DOHH2 (cell line): ENCODE measurements at regions not wholly inside any gene's neighbourhood (a gene's known extent, or its start where the extent isn't known, plus 50 kb on each side); places are given as distances from the start of the nearest gene placed in this dataset.

Source experiments
- EZH2phosphoT487 ChIP-seq: fragments of 200-600 bp; sonication (generic); IDR thresholded peaks from 2 replicates; pipeline ENCODE4 v1.6.1; 2017; ENCODE audit warnings: borderline replicate concordance, mild to moderate bottlenecking, antibody characterized with exemption, low read length, moderate library complexity, mixed read lengths
- TF ChIP-seq, protein P1 (sequence below): fragments of 200-600 bp; sonication (generic); IDR thresholded peaks from one replicate; pipeline ENCODE4 v1.5.1; 2014; ENCODE audit warnings: antibody characterized with exemption, mild to moderate bottlenecking, low read depth, low read length; ENCODE audit not compliant: poor library complexity, severe bottlenecking

DNA sequence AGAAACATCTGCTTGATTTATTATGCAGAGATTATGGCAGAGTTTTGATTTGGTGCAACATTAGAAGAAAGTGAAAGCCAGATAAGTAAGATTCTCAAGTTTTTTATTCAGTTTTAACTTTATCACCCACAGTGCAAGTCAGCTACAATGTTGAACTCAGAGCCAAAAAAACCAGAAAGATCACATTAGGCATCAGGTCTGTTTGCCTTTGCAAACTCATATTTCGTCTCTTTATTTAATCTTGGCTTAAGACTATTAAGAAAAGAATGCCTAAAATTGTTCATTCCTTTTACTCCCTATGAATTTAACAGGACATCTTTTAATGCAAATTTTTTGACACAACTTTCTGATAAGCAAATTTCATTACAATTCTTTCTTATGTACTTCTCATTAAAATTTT is 76.0 kb upstream of the TMEM26 start:
- TF ChIP-seq, protein P1, sequence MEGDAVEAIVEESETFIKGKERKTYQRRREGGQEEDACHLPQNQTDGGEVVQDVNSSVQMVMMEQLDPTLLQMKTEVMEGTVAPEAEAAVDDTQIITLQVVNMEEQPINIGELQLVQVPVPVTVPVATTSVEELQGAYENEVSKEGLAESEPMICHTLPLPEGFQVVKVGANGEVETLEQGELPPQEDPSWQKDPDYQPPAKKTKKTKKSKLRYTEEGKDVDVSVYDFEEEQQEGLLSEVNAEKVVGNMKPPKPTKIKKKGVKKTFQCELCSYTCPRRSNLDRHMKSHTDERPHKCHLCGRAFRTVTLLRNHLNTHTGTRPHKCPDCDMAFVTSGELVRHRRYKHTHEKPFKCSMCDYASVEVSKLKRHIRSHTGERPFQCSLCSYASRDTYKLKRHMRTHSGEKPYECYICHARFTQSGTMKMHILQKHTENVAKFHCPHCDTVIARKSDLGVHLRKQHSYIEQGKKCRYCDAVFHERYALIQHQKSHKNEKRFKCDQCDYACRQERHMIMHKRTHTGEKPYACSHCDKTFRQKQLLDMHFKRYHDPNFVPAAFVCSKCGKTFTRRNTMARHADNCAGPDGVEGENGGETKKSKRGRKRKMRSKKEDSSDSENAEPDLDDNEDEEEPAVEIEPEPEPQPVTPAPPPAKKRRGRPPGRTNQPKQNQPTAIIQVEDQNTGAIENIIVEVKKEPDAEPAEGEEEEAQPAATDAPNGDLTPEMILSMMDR: no peak
- no peak for TF ChIP-seq EZH2phosphoT487
